ENCODE measurements at regions not wholly inside any gene's neighbourhood (a gene's known extent, or its start where the extent isn't known, plus 50 kb on each side); places are given as distances from the start of the nearest gene placed in this dataset.
"Not testable (repeated sequence)": the region's sequence is repeated elsewhere in the genome, so short reads cannot be mapped to it uniquely, and the experiment has no call there.

DNA sequence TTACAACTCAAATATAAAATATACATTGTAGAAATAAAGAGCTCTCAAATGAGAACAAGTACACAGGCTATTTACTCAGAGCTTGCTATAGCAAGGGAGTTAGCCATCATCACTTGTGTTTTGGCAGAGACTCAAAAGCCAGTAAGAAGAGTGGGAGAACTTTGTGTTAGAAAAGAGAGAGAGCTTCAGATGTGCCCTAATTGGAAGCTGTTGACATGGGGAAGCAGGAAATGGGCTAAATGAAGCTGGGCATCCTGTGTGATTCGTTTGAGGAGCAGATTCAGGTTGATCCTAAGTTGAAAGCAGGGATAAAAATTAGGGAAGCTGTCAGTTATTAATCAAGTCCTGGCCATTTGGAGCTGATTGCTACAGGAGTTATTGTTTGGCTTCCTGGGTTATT, 207.4 kb upstream of the MAOA start:
- Histone ChIP-seq H3K4me3 (ENCODE audit: low read depth, low read length) (no peak overlapping the region), H3K36me3 (ENCODE audit: control insufficient read depth, insufficient read depth, low read length) (no peaks in the 10 kb centered on the region), H3K27me3 (ENCODE audit: control insufficient read depth, insufficient read depth, low read length) (no peaks in the 10 kb centered on the region)
- ChIA-PET CTCF (no interaction called here), POLR2A (no interaction called here)
- no peak for DNase-seq (ENCODE audit: low read depth)
- TF ChIP-seq, protein P1, sequence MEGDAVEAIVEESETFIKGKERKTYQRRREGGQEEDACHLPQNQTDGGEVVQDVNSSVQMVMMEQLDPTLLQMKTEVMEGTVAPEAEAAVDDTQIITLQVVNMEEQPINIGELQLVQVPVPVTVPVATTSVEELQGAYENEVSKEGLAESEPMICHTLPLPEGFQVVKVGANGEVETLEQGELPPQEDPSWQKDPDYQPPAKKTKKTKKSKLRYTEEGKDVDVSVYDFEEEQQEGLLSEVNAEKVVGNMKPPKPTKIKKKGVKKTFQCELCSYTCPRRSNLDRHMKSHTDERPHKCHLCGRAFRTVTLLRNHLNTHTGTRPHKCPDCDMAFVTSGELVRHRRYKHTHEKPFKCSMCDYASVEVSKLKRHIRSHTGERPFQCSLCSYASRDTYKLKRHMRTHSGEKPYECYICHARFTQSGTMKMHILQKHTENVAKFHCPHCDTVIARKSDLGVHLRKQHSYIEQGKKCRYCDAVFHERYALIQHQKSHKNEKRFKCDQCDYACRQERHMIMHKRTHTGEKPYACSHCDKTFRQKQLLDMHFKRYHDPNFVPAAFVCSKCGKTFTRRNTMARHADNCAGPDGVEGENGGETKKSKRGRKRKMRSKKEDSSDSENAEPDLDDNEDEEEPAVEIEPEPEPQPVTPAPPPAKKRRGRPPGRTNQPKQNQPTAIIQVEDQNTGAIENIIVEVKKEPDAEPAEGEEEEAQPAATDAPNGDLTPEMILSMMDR (IDR thresholded peaks at IDR 0.05; ENCODE audit: insufficient read depth, low read depth, low read length), result no peak

DNA sequence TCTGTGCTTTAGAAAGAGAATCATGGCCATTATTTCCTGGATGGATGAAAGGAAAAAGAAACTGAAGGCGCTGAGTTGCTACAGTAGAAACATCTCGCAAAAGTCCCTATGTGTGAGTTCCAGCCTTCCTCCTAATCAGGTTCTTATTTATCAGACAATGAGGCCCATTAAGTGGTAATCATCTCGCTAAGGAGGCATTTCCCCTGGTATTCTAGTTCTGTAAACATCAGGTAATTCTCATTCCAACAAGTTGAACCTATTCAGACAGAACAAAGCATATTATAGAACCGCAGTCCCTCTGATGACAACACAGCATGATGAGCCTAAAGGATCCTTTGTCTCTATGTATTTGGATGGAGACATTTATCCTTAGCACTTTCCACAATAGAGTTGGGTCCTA, 205.7 kb upstream of the MAOA start:
- TF ChIP-seq, protein P1 (IDR thresholded peaks at IDR 0.05; ENCODE audit: insufficient read depth, low read depth, low read length), result no peak
- CTCF ChIA-PET, result no interaction called here
- POLR2A ChIA-PET, result no interaction called here
- Histone ChIP-seq H3K36me3 (ENCODE audit: control insufficient read depth, insufficient read depth, low read length) (no peaks in the 10 kb centered on the region), H3K4me3 (ENCODE audit: low read depth, low read length) (no peak overlapping the region), H3K27me3 (ENCODE audit: control insufficient read depth, insufficient read depth, low read length) (no peaks in the 10 kb centered on the region)
- DNase-seq (ENCODE audit: low read depth), result no peak

DNA sequence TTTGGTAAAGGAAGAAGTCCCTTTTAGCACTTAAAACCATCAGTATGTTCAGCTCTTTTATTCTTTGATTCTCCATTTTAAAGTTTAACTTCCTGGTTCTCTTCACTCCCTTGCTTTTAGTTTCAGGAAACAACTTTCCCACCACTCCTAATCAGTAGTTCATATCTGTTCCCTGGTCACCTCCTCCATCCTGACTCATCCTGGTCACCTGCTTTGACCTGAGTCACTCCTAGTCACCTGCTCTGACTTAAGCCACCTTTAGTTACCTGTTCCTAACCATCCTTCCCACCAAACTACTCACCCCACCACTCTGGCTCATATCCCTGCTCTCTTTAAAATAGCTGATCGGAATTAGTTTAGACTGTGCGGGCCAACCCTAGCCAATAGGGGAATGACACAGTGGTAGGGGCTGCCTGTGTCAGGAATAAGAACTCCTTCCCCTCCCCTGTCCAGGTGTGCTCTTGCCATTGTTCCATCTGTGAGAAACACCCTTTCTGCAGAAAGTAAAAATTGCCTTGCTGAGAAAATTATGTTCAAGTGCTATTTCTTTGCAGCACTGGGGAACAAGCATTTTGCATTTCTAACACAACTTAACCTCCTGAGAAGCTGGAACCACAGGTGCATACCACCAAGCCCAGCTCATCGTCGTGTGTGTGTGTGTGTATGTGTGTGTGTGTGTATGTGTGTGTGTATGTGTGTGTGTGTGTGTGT, 204.0 kb upstream of the MAOA start:
- H3K4me3 ChIP-seq (ENCODE audit: low read depth, low read length); POLR2A ChIA-PET; CTCF ChIA-PET; H3K36me3 ChIP-seq (ENCODE audit: control insufficient read depth, insufficient read depth, low read length); DNase-seq (ENCODE audit: low read depth); H3K27me3 ChIP-seq (ENCODE audit: control insufficient read depth, insufficient read depth, low read length): not testable (repeated sequence)

DNA sequence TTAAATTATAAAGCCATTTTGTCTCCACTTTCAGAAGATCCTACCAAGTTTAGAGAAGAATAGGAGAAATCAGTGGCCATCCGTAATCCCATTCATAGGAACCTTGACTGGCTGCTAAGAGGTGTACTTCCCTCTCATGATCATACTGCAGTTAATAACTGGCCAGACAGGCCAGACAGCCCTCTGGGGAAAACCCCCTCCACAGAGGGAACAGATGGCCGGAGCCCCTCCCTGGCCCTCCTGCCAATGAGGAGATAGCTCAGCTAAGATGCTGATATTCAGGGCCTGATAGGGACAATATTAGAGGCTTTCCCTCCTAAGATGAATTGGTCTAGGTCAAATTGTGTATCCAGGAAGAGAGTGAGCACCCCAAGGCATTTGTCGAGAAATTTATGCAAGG, 200.0 kb upstream of the MAOA start:
- Histone ChIP-seq H3K36me3 (ENCODE audit: control insufficient read depth, insufficient read depth, low read length) (no peaks in the 10 kb centered on the region), H3K4me3 (ENCODE audit: low read depth, low read length) (no peak overlapping the region), H3K27me3 (ENCODE audit: control insufficient read depth, insufficient read depth, low read length) (no peaks in the 10 kb centered on the region)
- DNase-seq (ENCODE audit: low read depth), result no peak
- ChIA-PET POLR2A (no interaction called here), CTCF (no interaction called here)
- TF ChIP-seq, protein P1 (IDR thresholded peaks at IDR 0.05; ENCODE audit: insufficient read depth, low read depth, low read length), result no peak

DNA sequence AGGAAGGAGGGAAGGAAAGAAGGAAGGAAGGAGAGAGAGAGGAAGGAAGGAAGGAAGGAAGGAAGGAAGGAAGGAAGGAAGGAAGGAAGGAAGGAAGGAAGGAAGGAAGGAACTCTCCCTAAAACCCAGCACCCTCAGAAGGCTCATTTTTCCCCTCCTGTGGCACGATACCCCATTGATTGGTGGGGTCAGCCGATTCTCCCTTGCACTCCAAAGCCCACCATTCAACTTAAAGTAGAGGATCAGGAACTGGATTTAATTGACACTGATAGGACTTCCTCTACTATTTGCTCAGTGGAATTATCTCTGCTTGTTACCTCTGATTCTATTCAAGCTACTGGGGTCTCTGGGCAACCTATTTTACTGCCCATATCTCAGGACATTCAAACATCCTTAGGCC, 199.2 kb upstream of the MAOA start:
- TF ChIP-seq, protein P1 (IDR thresholded peaks at IDR 0.05; ENCODE audit: insufficient read depth, low read depth, low read length), result no peak
- Histone ChIP-seq H3K4me3 (ENCODE audit: low read depth, low read length) (no peak overlapping the region), H3K36me3 (ENCODE audit: control insufficient read depth, insufficient read depth, low read length) (no peaks in the 10 kb centered on the region), H3K27me3 (ENCODE audit: control insufficient read depth, insufficient read depth, low read length) (no peaks in the 10 kb centered on the region)
- ChIA-PET CTCF (no interaction called here), POLR2A (no interaction called here)
- no peak for DNase-seq (ENCODE audit: low read depth)

DNA sequence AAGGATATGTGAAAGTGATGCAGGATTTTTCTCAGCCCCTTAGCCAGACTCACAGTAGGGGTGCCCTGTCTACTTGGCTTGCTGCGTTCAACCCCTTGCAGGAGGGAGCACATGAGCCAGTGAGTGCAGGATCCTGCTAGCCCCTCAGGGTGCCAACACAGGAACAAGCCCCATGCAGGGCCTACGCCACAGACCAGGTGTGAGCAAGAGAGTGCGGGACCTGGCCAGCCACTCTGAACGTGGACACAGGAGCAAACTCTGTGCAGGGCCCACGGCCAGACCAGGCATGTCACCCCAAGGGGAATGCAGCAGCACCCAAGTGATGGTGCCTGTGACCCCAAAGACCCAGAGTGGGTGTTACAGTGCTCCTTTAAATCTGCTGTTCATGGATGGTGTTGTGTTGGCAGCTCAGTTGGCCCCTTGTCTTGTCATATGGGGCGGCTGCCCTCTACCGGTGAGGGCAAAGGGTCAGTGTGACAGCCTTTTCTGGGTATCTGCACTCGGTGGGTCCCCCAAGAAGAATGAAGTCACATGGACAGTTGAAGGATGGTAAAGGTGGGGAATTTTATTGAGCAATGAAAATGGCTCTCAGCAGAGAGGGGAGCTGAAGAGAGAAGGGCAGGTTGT, 188.4 kb upstream of the MAOA start:
- no peak for DNase-seq (ENCODE audit: low read depth)
- Histone ChIP-seq H3K27me3 (ENCODE audit: control insufficient read depth, insufficient read depth, low read length) (no peaks in the 10 kb centered on the region), H3K36me3 (ENCODE audit: control insufficient read depth, insufficient read depth, low read length) (no peaks in the 10 kb centered on the region), H3K4me3 (ENCODE audit: low read depth, low read length) (no peak overlapping the region)
- ChIA-PET CTCF (no interaction called here), POLR2A (no interaction called here)
- TF ChIP-seq, protein P1 (IDR thresholded peaks at IDR 0.05; ENCODE audit: insufficient read depth, low read depth, low read length), result no peak

Data from BJ (cell line).